Transverse colon (tissue), 4 donors: ENCODE measurements at regions not wholly inside any gene's neighbourhood (a gene's known extent, or its start where the extent isn't known, plus 50 kb on each side); places are given as distances from the start of the nearest gene placed in this dataset.

Experiments
- CTCF ChIP-seq, 5 experiments: fragments of 200-600 bp in 3 of 5; fragments of 450-650 bp in 2 of 5; sonication (generic) in 3 of 5; IDR thresholded peaks; 1 replicate in 2 of 5; 2 replicates in 3 of 5; pipeline ENCODE4 v1.5.1; 2016 to 2017; ENCODE audit warnings: antibody characterized with exemption in 5 of 5, inconsistent platforms in 3 of 5, mild to moderate bottlenecking in 2 of 5, moderate library complexity in 1 of 5
- EP300 ChIP-seq: sonication (generic); formaldehyde crosslinking; IDR thresholded peaks from one replicate; pipeline ENCODE4 v1.6.1; 2017; ENCODE audit warnings: antibody characterized with exemption, low read depth
- POLR2AphosphoS5 ChIP-seq, 3 donors: sonication (generic); formaldehyde crosslinking; IDR thresholded peaks; one replicate each; pipeline ENCODE4 v1.6.1; 2016; ENCODE audit warnings: antibody characterized with exemption in 3 of 3

- TF ChIP-seq EP300 (no peak), CTCF (IDR thresholded peaks at IDR 0.05) (no peak), POLR2AphosphoS5 (IDR thresholded peaks at IDR 0.05) (no peak)
Measured at GRCh38 chr20:58004900-58005299, 223.6 kb downstream of the ANKRD60 start.
